ENCODE measurements at regions not wholly inside any gene's neighbourhood (a gene's known extent, or its start where the extent isn't known, plus 50 kb on each side); places are given as distances from the start of the nearest gene placed in this dataset.

GRCh38 chr13:22252281-22252830, 581.5 kb downstream of the FGF9 start:
- no peak for ATAC-seq

GRCh38 chr13:22253107-22253506, 582.2 kb downstream of the FGF9 start:
- ATAC-seq = no peak

GRCh38 chr13:22256111-22256639, 585.3 kb downstream of the FGF9 start:
- no peak for ATAC-seq

GRCh38 chr13:22262001-22262885, 591.4 kb downstream of the FGF9 start:
- ATAC-seq = no peak

- no peak for ATAC-seq
These were observed 592.3 kb downstream of the FGF9 start for GRCh38 chr13:22263185-22263584.

- ATAC-seq = no peak
These were observed 594.7 kb downstream of the FGF9 start for GRCh38 chr13:22265563-22265962.

GRCh38 chr13:22270881-22271280, 600.0 kb downstream of the FGF9 start:
- no peak for ATAC-seq

GRCh38 chr13:22271903-22272302, 601.0 kb downstream of the FGF9 start:
- no peak for ATAC-seq

GRCh38 chr13:22275393-22275792, 604.5 kb downstream of the FGF9 start:
- ATAC-seq = no peak

- ATAC-seq = no peak
These were observed 605.7 kb downstream of the FGF9 start for GRCh38 chr13:22276616-22277015.

- ATAC-seq = peak in 1 of 2 donors; percentile 30
These were observed 607.6 kb downstream of the FGF9 start for GRCh38 chr13:22278336-22278929.

GRCh38 chr13:22285867-22286266, 615.0 kb downstream of the FGF9 start:
- no peak for ATAC-seq

GRCh38 chr13:22286338-22286737, 615.5 kb downstream of the FGF9 start:
- ATAC-seq = no peak

- no peak for ATAC-seq
These were observed 616.6 kb downstream of the FGF9 start for GRCh38 chr13:22287343-22287920.

GRCh38 chr13:22288496-22288895, 617.6 kb downstream of the FGF9 start:
- no peak for ATAC-seq

GRCh38 chr13:22289711-22290110, 618.8 kb downstream of the FGF9 start:
- ATAC-seq = no peak

GRCh38 chr13:22298530-22298929, 627.7 kb downstream of the FGF9 start:
- no peak for ATAC-seq

- no peak for ATAC-seq
These were observed 641.0 kb downstream of the FGF9 start for GRCh38 chr13:22311734-22312404.

- no peak for ATAC-seq
These were observed 641.5 kb downstream of the FGF9 start for GRCh38 chr13:22312405-22312803.

- no peak for ATAC-seq
These were observed 645.7 kb downstream of the FGF9 start for GRCh38 chr13:22316494-22317025.

- no peak for ATAC-seq
These were observed 650.1 kb downstream of the FGF9 start for GRCh38 chr13:22320991-22321390.

- ATAC-seq = no peak
These were observed 654.9 kb downstream of the FGF9 start for GRCh38 chr13:22325761-22326160.

- ATAC-seq = no peak
These were observed 661.5 kb downstream of the FGF9 start for GRCh38 chr13:22332416-22332815.

All from activated CD4-positive, CD25-positive, alpha-beta regulatory T cell treated with anti-CD3 and anti-CD28 coated beads, Interleukin-2, amount 50 U/mL, for 24 hours (primary cell).